H9 (cell line): ENCODE measurements at regions not wholly inside any gene's neighbourhood (a gene's known extent, or its start where the extent isn't known, plus 50 kb on each side); places are given as distances from the start of the nearest gene placed in this dataset.

Source experiments
- DNase-seq: peaks from one replicate; pipeline ENCODE4 v3.0.0-alpha.2; 2017
- H2AFZ ChIP-seq: one replicate; pipeline ENCODE4 v1.6.1; 2013; ENCODE audit warnings: mild to moderate bottlenecking, low read length, control low read depth, moderate library complexity
- H2AK5ac ChIP-seq: 2 replicates; pipeline ENCODE4 v1.6.1; 2013; ENCODE audit warnings: low read length, control low read depth, mixed read lengths; ENCODE audit not compliant: insufficient read length
- H2BK120ac ChIP-seq: one replicate; pipeline ENCODE4 v1.6.1; 2013; ENCODE audit warnings: low read depth, mild to moderate bottlenecking, low read length, control low read depth, inconsistent platforms; ENCODE audit not compliant: poor library complexity, severe bottlenecking
- H2BK12ac ChIP-seq: 2 replicates; pipeline ENCODE4 v1.6.1; 2013; ENCODE audit warnings: low read length, control low read depth, mixed read lengths, low read depth; ENCODE audit not compliant: insufficient read length
- H2BK15ac ChIP-seq: 2 replicates; pipeline ENCODE4 v1.6.1; 2013; ENCODE audit warnings: low read depth, low read length, control low read depth
- H2BK20ac ChIP-seq: one replicate; pipeline ENCODE4 v1.6.1; 2013; ENCODE audit warnings: low read depth, mild to moderate bottlenecking, low read length, control low read depth, inconsistent platforms; ENCODE audit not compliant: poor library complexity, severe bottlenecking
- H2BK5ac ChIP-seq: 2 replicates; pipeline ENCODE4 v1.6.1; 2013; ENCODE audit warnings: low read length, control low read depth, mixed read lengths; ENCODE audit not compliant: insufficient read length
- H3K14ac ChIP-seq: 2 replicates; pipeline ENCODE4 v1.6.1; 2013; ENCODE audit warnings: low read length, control low read depth; ENCODE audit not compliant: insufficient read depth
- H3K18ac ChIP-seq: 2 replicates; pipeline ENCODE4 v1.6.1; 2013; ENCODE audit warnings: low read depth, mild to moderate bottlenecking, mixed read lengths, low read length, control low read depth; ENCODE audit not compliant: insufficient read length
- H3K23ac ChIP-seq: 2 replicates; pipeline ENCODE4 v1.6.1; 2013; ENCODE audit warnings: low read length, control low read depth, mixed read lengths, low read depth; ENCODE audit not compliant: insufficient read length
- H3K23me2 ChIP-seq: 2 replicates; pipeline ENCODE4 v1.6.1; 2013; ENCODE audit warnings: low read depth, mild to moderate bottlenecking, mixed read lengths, low read length, control low read depth; ENCODE audit not compliant: insufficient read length, poor library complexity, severe bottlenecking
- H3K27ac ChIP-seq: 2 replicates; pipeline ENCODE4 v1.5.1; 2013; ENCODE audit warnings: low read length, control low read depth, mixed read lengths, low read depth; ENCODE audit not compliant: insufficient read length
- H3K27me3 ChIP-seq: 2 replicates; pipeline ENCODE4 v1.6.1; 2013; ENCODE audit warnings: low read length, control low read depth, inconsistent platforms; ENCODE audit not compliant: insufficient read depth
- H3K4ac ChIP-seq: 2 replicates; pipeline ENCODE4 v1.6.1; 2013; ENCODE audit warnings: low read depth, mild to moderate bottlenecking, control low read depth, inconsistent platforms, low read length, moderate library complexity
- H3K4me1 ChIP-seq: 2 replicates; pipeline ENCODE4 v1.6.1; 2013; ENCODE audit warnings: low read length, control low read depth, inconsistent platforms; ENCODE audit not compliant: insufficient read depth
- H3K4me2 ChIP-seq: 2 replicates; pipeline ENCODE4 v1.6.1; 2013; ENCODE audit warnings: low read length, control low read depth, mixed read lengths; ENCODE audit not compliant: insufficient read length, insufficient read depth
- H3K56ac ChIP-seq: 2 replicates; pipeline ENCODE4 v1.6.1; 2013; ENCODE audit warnings: low read depth, mild to moderate bottlenecking, mixed read lengths, low read length, control low read depth; ENCODE audit not compliant: insufficient read length
- H3K79me1 ChIP-seq: 2 replicates; pipeline ENCODE4 v1.6.1; 2013; ENCODE audit warnings: low read depth, mild to moderate bottlenecking, moderate library complexity, low read length, control low read depth, inconsistent platforms; ENCODE audit not compliant: insufficient read depth, poor library complexity, severe bottlenecking
- H3K79me2 ChIP-seq: 2 replicates; pipeline ENCODE4 v1.6.1; 2013; ENCODE audit warnings: low read length, control low read depth, inconsistent platforms; ENCODE audit not compliant: insufficient read depth
- H3K9ac ChIP-seq: 2 replicates; pipeline ENCODE4 v1.6.1; 2013; ENCODE audit warnings: low read length, control low read depth, mixed read lengths; ENCODE audit not compliant: insufficient read length; ENCODE audit errors: extremely low read depth
- H3K9me3 ChIP-seq: one replicate; pipeline ENCODE4 v1.6.1; 2013; ENCODE audit warnings: low read depth, low read length, inconsistent platforms; ENCODE audit not compliant: control insufficient read depth
- H3T11ph ChIP-seq: one replicate; pipeline ENCODE4 v1.6.1; 2013; ENCODE audit warnings: mild to moderate bottlenecking, low read length, control low read depth, inconsistent platforms
- H4K20me1 ChIP-seq: one replicate; pipeline ENCODE4 v1.6.1; 2013; ENCODE audit not compliant: control insufficient read depth, insufficient read length, insufficient read depth
- H4K5ac ChIP-seq: 2 replicates; pipeline ENCODE4 v1.6.1; 2013; ENCODE audit warnings: low read depth, mild to moderate bottlenecking, mixed read lengths, low read length, control low read depth; ENCODE audit not compliant: insufficient read length
- H4K8ac ChIP-seq: replicated peaks from 2 replicates; pipeline ENCODE4 v1.6.1; 2013; ENCODE audit warnings: low read length, control low read depth, mixed read lengths, low read depth; ENCODE audit not compliant: insufficient read length
- H4K91ac ChIP-seq: 2 replicates; pipeline ENCODE4 v1.6.1; 2013; ENCODE audit warnings: low read depth, mild to moderate bottlenecking, moderate library complexity, mixed read lengths, low read length, control low read depth; ENCODE audit not compliant: insufficient read length
- H3K27ac Mint-ChIP-seq, 3 experiments: 2 replicates in 2 of 3; 3 replicates in 1 of 3; pipeline ENCODE4 v1.8.0; 2020 to 2021; ENCODE audit warnings: mixed read lengths in 3 of 3, mild to moderate bottlenecking in 1 of 3, moderate library complexity in 1 of 3
- H3K27me3 Mint-ChIP-seq: 2 replicates; pipeline ENCODE4 v1.8.0; 2021; ENCODE audit warnings: low read depth, mild to moderate bottlenecking, moderate library complexity, mixed read lengths
- H3K36me3 Mint-ChIP-seq, 3 experiments: 2 replicates in 2 of 3; 3 replicates in 1 of 3; pipeline ENCODE4 v1.8.0; 2020 to 2021; ENCODE audit warnings: low read depth in 3 of 3, mixed read lengths in 3 of 3; ENCODE audit not compliant: insufficient read depth in 1 of 3
- H3K4me1 Mint-ChIP-seq, 2 experiments: 2 replicates each; pipeline ENCODE4 v1.8.0; 2020; ENCODE audit warnings: mixed read lengths in 2 of 2
- H3K4me3 Mint-ChIP-seq, 2 experiments: 2 replicates in 1 of 2; 3 replicates in 1 of 2; pipeline ENCODE4 v1.8.0; 2020 to 2021; ENCODE audit warnings: mild to moderate bottlenecking in 2 of 2, mixed read lengths in 2 of 2, moderate library complexity in 1 of 2
- H3K9me3 Mint-ChIP-seq, 2 experiments: 2 replicates in 1 of 2; 3 replicates in 1 of 2; pipeline ENCODE4 v1.8.0; 2020; ENCODE audit warnings: mild to moderate bottlenecking in 2 of 2, mixed read lengths in 2 of 2, moderate library complexity in 1 of 2
- WGBS: extraction: QIAGEN DNeasy Blood & Tissue Kit; methylation state at CpG from one replicate; pipeline ENCODE4 v1.1.7; 2013; ENCODE audit warnings: missing lambda C conversion rate, low lambda C conversion rate, mixed read lengths; ENCODE audit not compliant: insufficient read length; ENCODE audit errors: extremely low coverage; 5-methylcytosine and 5-hydroxymethylcytosine counted together
- TF ChIP-seq, protein P1 (sequence below): fragments of 200-600 bp; sonication (generic); conservative IDR thresholded peaks from 3 replicates; pipeline ENCODE4 v1.8.0; 2021; ENCODE audit warnings: antibody characterized with exemption, mild to moderate bottlenecking

DNA sequence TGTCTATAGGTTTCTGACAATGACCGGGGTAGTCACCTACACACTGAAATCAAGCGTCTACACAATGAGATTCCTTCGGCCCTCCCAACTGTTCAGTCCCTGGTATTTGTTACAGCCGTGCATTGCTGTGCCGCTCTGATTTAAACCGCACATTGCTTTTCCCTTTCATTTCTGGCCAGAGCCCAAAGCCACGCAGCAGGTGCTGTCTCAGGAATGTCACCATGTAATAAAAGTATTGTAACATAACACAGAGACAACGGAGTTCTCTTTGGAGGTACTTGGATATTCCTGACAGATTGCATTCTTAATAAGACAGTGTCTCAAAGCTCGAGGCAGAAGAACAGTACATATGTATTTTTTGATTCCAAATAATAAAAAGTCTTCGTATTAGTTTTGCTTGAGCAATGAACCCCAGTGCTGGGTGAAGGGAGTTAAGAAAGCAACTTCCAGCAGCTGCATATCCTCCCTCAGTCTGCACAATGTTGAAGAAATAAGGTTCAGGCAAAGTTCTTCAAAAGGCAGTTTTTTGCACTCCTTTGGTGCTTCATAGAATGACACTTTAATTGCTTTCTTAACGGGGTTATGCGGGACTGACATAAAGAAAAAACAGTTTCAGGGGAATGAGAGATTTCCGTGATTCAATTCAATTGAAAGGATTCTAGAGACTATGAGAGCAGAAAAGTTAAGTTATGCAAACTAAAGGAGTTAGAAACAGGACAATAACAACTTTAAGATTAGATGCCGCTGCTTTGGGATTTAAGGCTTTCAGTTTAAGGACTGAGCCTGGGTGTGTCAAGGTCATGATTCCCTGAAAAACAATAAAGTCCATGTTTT, 288.7 kb upstream of the FLRT2 start:
- H2AFZ ChIP-seq, result no peak overlapping the region
- no peaks in the 10 kb centered on the region for H3K23me2 ChIP-seq
- no peak overlapping the region for H2BK120ac ChIP-seq
- H2BK12ac ChIP-seq, result no peak overlapping the region
- Mint-ChIP-seq H3K9me3 (no peaks in the 10 kb centered on the region), H3K4me1 (peaks cover 17 to 20% of the 10 kb centered on the region in 2 experiments), H3K36me3 (no peaks in the 10 kb centered on the region), H3K4me3 (no peak overlapping the region), H3K27ac (no peak overlapping the region), H3K27me3 (no peaks in the 10 kb centered on the region)
- TF ChIP-seq, protein P1, sequence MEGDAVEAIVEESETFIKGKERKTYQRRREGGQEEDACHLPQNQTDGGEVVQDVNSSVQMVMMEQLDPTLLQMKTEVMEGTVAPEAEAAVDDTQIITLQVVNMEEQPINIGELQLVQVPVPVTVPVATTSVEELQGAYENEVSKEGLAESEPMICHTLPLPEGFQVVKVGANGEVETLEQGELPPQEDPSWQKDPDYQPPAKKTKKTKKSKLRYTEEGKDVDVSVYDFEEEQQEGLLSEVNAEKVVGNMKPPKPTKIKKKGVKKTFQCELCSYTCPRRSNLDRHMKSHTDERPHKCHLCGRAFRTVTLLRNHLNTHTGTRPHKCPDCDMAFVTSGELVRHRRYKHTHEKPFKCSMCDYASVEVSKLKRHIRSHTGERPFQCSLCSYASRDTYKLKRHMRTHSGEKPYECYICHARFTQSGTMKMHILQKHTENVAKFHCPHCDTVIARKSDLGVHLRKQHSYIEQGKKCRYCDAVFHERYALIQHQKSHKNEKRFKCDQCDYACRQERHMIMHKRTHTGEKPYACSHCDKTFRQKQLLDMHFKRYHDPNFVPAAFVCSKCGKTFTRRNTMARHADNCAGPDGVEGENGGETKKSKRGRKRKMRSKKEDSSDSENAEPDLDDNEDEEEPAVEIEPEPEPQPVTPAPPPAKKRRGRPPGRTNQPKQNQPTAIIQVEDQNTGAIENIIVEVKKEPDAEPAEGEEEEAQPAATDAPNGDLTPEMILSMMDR, result no peak
- H2BK5ac ChIP-seq, result no peak overlapping the region
- H3K4me1 ChIP-seq, result no peaks in the 10 kb centered on the region
- no peak overlapping the region for H3K9ac ChIP-seq
- H3K56ac ChIP-seq, result no peak overlapping the region
- H4K8ac ChIP-seq, result no peak overlapping the region
- no peak for DNase-seq
- no peak overlapping the region for H2AK5ac ChIP-seq
- H3K79me2 ChIP-seq, result no peaks in the 10 kb centered on the region
- H3K27ac ChIP-seq, result no peak overlapping the region
- no peak overlapping the region for H2BK20ac ChIP-seq
- no peak overlapping the region for H4K5ac ChIP-seq
- no peak overlapping the region for H4K91ac ChIP-seq
- H3K14ac ChIP-seq, result peak overlapping the region; percentile 40; the same call in 1 of the 2 replicates
- H3T11ph ChIP-seq, result no peak overlapping the region
- no peaks in the 10 kb centered on the region for H3K9me3 ChIP-seq
- WGBS, result no CpG with 5 or more reads among the region's 14 CpGs
- no peak overlapping the region for H3K4me2 ChIP-seq
- H3K18ac ChIP-seq, result no peak overlapping the region
- H3K27me3 ChIP-seq, result no peaks in the 10 kb centered on the region
- no peaks in the 10 kb centered on the region for H4K20me1 ChIP-seq
- no peak overlapping the region for H3K23ac ChIP-seq
- no peak overlapping the region for H3K4ac ChIP-seq
- H3K79me1 ChIP-seq, result no peaks in the 10 kb centered on the region
- H2BK15ac ChIP-seq, result no peak overlapping the region
